MM.1S (cell line): ENCODE measurements at regions not wholly inside any gene's neighbourhood (a gene's known extent, or its start where the extent isn't known, plus 50 kb on each side); places are given as distances from the start of the nearest gene placed in this dataset.

ENCODE experiments used
- DNase-seq: peaks from one replicate; pipeline ENCODE4 v3.0.0-alpha.2; 2015
- H2AFZ ChIP-seq: fragments of 300-600 bp; sonication (generic); 2 replicates; pipeline ENCODE4 v1.6.0; 2016; ENCODE audit warnings: antibody characterized with exemption, low read length
- H3F3A ChIP-seq: fragments of 300-600 bp; sonication (generic); 2 replicates; pipeline ENCODE4 v1.6.1; 2016; ENCODE audit warnings: mild to moderate bottlenecking, antibody characterized with exemption, low read length, moderate library complexity, mixed read lengths; ENCODE audit not compliant: insufficient read depth
- H3K27ac ChIP-seq: fragments of 300-600 bp; sonication (generic); 2 replicates; pipeline ENCODE4 v1.5.1; 2016; ENCODE audit warnings: mild to moderate bottlenecking, low read length
- H3K27me3 ChIP-seq: fragments of 300-600 bp; sonication (generic); replicated peaks from 2 replicates; pipeline ENCODE4 v1.6.0; 2016; ENCODE audit warnings: low read length; ENCODE audit not compliant: insufficient read depth
- H3K36me3 ChIP-seq: fragments of 300-600 bp; sonication (generic); replicated peaks from 2 replicates; pipeline ENCODE4 v1.6.1; 2016; ENCODE audit warnings: mild to moderate bottlenecking, low read length, mixed read lengths; ENCODE audit not compliant: insufficient read depth
- H3K4me1 ChIP-seq: fragments of 300-600 bp; sonication (generic); 2 replicates; pipeline ENCODE4 v1.6.1; 2016; ENCODE audit warnings: low read length, mixed read lengths
- H3K4me2 ChIP-seq: fragments of 300-600 bp; sonication (generic); 2 replicates; pipeline ENCODE4 v1.6.0; 2016; ENCODE audit warnings: low read depth, low read length
- H3K4me3 ChIP-seq: fragments of 300-600 bp; sonication (generic); 2 replicates; pipeline ENCODE4 v1.5.1; 2016; ENCODE audit warnings: low read length, mixed read lengths
- H3K79me2 ChIP-seq: fragments of 300-600 bp; sonication (generic); 2 replicates; pipeline ENCODE4 v1.6.1; 2016; ENCODE audit warnings: mixed run types, low read length, mixed read lengths
- H3K9ac ChIP-seq: fragments of 300-600 bp; sonication (generic); 2 replicates; pipeline ENCODE4 v1.6.1; 2016; ENCODE audit warnings: low read length, mixed read lengths
- H3K9me2 ChIP-seq: fragments of 300-600 bp; sonication (generic); replicated peaks from 2 replicates; pipeline ENCODE4 v1.6.1; 2016; ENCODE audit warnings: mild to moderate bottlenecking, low read length, mixed read lengths; ENCODE audit not compliant: insufficient read depth
- H3K9me3 ChIP-seq: fragments of 300-600 bp; sonication (generic); replicated peaks from 2 replicates; pipeline ENCODE4 v1.6.1; 2016; ENCODE audit warnings: mild to moderate bottlenecking, low read length, mixed read lengths; ENCODE audit not compliant: insufficient read depth
- H4K20me1 ChIP-seq: fragments of 300-600 bp; sonication (generic); 2 replicates; pipeline ENCODE4 v1.6.1; 2016; ENCODE audit warnings: mild to moderate bottlenecking, low read length, moderate library complexity, mixed read lengths; ENCODE audit not compliant: insufficient read depth
- CTCF ChIP-seq: fragments of 300-600 bp; sonication (generic); IDR thresholded peaks from 2 replicates; pipeline ENCODE4 v1.5.1; 2016; ENCODE audit warnings: antibody characterized with exemption, low read length, mixed read lengths
- EZH2 ChIP-seq: fragments of 300-600 bp; sonication (generic); optimal IDR thresholded peaks from 2 replicates; pipeline ENCODE3; 2017; ENCODE audit warnings: low read depth, mild to moderate bottlenecking, antibody characterized with exemption, low read length, mixed read lengths
- EZH2phosphoT487 ChIP-seq: fragments of 300-600 bp; sonication (generic); IDR thresholded peaks from 2 replicates; pipeline ENCODE4 v1.6.1; 2018; ENCODE audit warnings: antibody characterized with exemption, low read length

GRCh38 chr14:23785208-23785607 lies 149.0 kb downstream of the DHRS2 start:
- no peak overlapping the region for H2AFZ ChIP-seq
- H3K4me3 ChIP-seq, result no peak overlapping the region
- TF ChIP-seq EZH2 (no peak), EZH2phosphoT487 (no peak), CTCF (no peak)
- H3K9me2 ChIP-seq, result no peaks in the 10 kb centered on the region
- no peaks in the 10 kb centered on the region for H3K27me3 ChIP-seq
- no peak overlapping the region for H3K9ac ChIP-seq
- no peak overlapping the region for H3K27ac ChIP-seq
- no peak for DNase-seq
- no peaks in the 10 kb centered on the region for H3K9me3 ChIP-seq
- no peaks in the 10 kb centered on the region for H3K79me2 ChIP-seq
- no peaks in the 10 kb centered on the region for H3K4me1 ChIP-seq
- H3F3A ChIP-seq, result no peaks in the 10 kb centered on the region
- H3K4me2 ChIP-seq, result no peak overlapping the region
- no peaks in the 10 kb centered on the region for H3K36me3 ChIP-seq
- H4K20me1 ChIP-seq, result no peaks in the 10 kb centered on the region

GRCh38 chr14:23787436-23787835 lies 151.3 kb downstream of the DHRS2 start:
- Histone ChIP-seq H3K9me2 (no peaks in the 10 kb centered on the region), H4K20me1 (no peaks in the 10 kb centered on the region), H3F3A (no peaks in the 10 kb centered on the region), H3K27ac (no peak overlapping the region), H3K4me2 (no peak overlapping the region), H3K27me3 (no peaks in the 10 kb centered on the region), H2AFZ (no peak overlapping the region), H3K9me3 (no peaks in the 10 kb centered on the region), H3K4me1 (no peaks in the 10 kb centered on the region), H3K9ac (no peak overlapping the region), H3K36me3 (no peaks in the 10 kb centered on the region), H3K79me2 (no peaks in the 10 kb centered on the region), H3K4me3 (no peak overlapping the region)
- TF ChIP-seq EZH2phosphoT487 (no peak), CTCF (no peak), EZH2 (no peak)
- DNase-seq, result no peak

- no peaks in the 10 kb centered on the region for H3F3A ChIP-seq
- DNase-seq, result no peak
- H3K9me3 ChIP-seq, result no peaks in the 10 kb centered on the region
- H3K4me2 ChIP-seq, result no peak overlapping the region
- H3K27me3 ChIP-seq, result no peaks in the 10 kb centered on the region
- H3K9me2 ChIP-seq, result no peaks in the 10 kb centered on the region
- H4K20me1 ChIP-seq, result no peaks in the 10 kb centered on the region
- TF ChIP-seq EZH2 (no peak), EZH2phosphoT487 (no peak), CTCF (no peak)
- H3K4me3 ChIP-seq, result no peak overlapping the region
- no peaks in the 10 kb centered on the region for H3K79me2 ChIP-seq
- H3K36me3 ChIP-seq, result no peaks in the 10 kb centered on the region
- no peaks in the 10 kb centered on the region for H3K4me1 ChIP-seq
- no peak overlapping the region for H3K9ac ChIP-seq
- no peak overlapping the region for H2AFZ ChIP-seq
- H3K27ac ChIP-seq, result no peak overlapping the region
Observed at GRCh38 chr14:23789696-23790095, 153.5 kb downstream of the DHRS2 start.

- Histone ChIP-seq H3K27ac (no peak overlapping the region), H3K4me1 (no peaks in the 10 kb centered on the region), H3K9ac (no peak overlapping the region), H3K9me2 (no peaks in the 10 kb centered on the region), H3K4me3 (no peak overlapping the region), H3K36me3 (no peaks in the 10 kb centered on the region), H3K79me2 (no peaks in the 10 kb centered on the region), H3F3A (no peaks in the 10 kb centered on the region), H2AFZ (no peak overlapping the region), H4K20me1 (no peaks in the 10 kb centered on the region), H3K4me2 (no peak overlapping the region), H3K9me3 (no peaks in the 10 kb centered on the region), H3K27me3 (no peaks in the 10 kb centered on the region)
- TF ChIP-seq EZH2phosphoT487 (no peak), EZH2 (no peak), CTCF (no peak)
- DNase-seq, result no peak
Observed at GRCh38 chr14:23793532-23793931, 157.4 kb downstream of the DHRS2 start.
